ENCODE measurements at regions not wholly inside any gene's neighbourhood (a gene's known extent, or its start where the extent isn't known, plus 50 kb on each side); places are given as distances from the start of the nearest gene placed in this dataset.
"Not testable (repeated sequence)": the region's sequence is repeated elsewhere in the genome, so short reads cannot be mapped to it uniquely, and the experiment has no call there.

- DNase-seq, result not testable (repeated sequence)
Measured at GRCh38 chr1:188812153-188812552, 1665.5 kb downstream of the BRINP3 start.

GRCh38 chr1:188812836-188813573 is 1664.7 kb downstream of the BRINP3 start:
- DNase-seq, result not testable (repeated sequence)

GRCh38 chr1:188817814-188818213 is 1659.8 kb downstream of the BRINP3 start:
- no peak for DNase-seq

- no peak for DNase-seq
Measured at GRCh38 chr1:188822248-188822647, 1655.4 kb downstream of the BRINP3 start.

GRCh38 chr1:188825471-188825870 is 1652.2 kb downstream of the BRINP3 start:
- DNase-seq, result no peak

- no peak for DNase-seq
Measured at GRCh38 chr1:188826800-188827199, 1650.9 kb downstream of the BRINP3 start.

GRCh38 chr1:188827400-188827799 is 1650.3 kb downstream of the BRINP3 start:
- DNase-seq, result no peak

GRCh38 chr1:188841111-188841696 is 1636.5 kb downstream of the BRINP3 start:
- DNase-seq, result not testable (repeated sequence)

- no peak for DNase-seq
Measured at GRCh38 chr1:188846468-188846867, 1631.2 kb downstream of the BRINP3 start.

GRCh38 chr1:188857526-188858087 is 1620.1 kb downstream of the BRINP3 start:
- no peak for DNase-seq

GRCh38 chr1:188867614-188868013 is 1610.0 kb downstream of the BRINP3 start:
- DNase-seq, result no peak

GRCh38 chr1:188871164-188871563 is 1606.5 kb downstream of the BRINP3 start:
- DNase-seq, result no peak

- no peak for DNase-seq
Measured at GRCh38 chr1:188872376-188872775, 1605.3 kb downstream of the BRINP3 start.

GRCh38 chr1:188877668-188878067 is 1600.0 kb downstream of the BRINP3 start:
- DNase-seq, result no peak

- no peak for DNase-seq
Measured at GRCh38 chr1:188888386-188888785, 1589.3 kb downstream of the BRINP3 start.

- no peak for DNase-seq
Measured at GRCh38 chr1:188889166-188889565, 1588.5 kb downstream of the BRINP3 start.

- DNase-seq, result no peak
Measured at GRCh38 chr1:188891958-188892357, 1585.7 kb downstream of the BRINP3 start.

- no peak for DNase-seq
Measured at GRCh38 chr1:188895611-188896010, 1582.1 kb downstream of the BRINP3 start.

- DNase-seq, result no peak
Measured at GRCh38 chr1:188903241-188903640, 1574.4 kb downstream of the BRINP3 start.

GRCh38 chr1:188904201-188904600 is 1573.5 kb downstream of the BRINP3 start:
- no peak for DNase-seq

- no peak for DNase-seq
Measured at GRCh38 chr1:188906921-188907641, 1570.6 kb downstream of the BRINP3 start.

- DNase-seq, result no peak
Measured at GRCh38 chr1:188930382-188930781, 1547.3 kb downstream of the BRINP3 start.

- DNase-seq, result no peak
Measured at GRCh38 chr1:188931506-188931905, 1546.2 kb downstream of the BRINP3 start.
